ENCODE measurements at regions not wholly inside any gene's neighbourhood (a gene's known extent, or its start where the extent isn't known, plus 50 kb on each side); places are given as distances from the start of the nearest gene placed in this dataset.

GRCh38 chr20:22466447-22467171, 117.8 kb downstream of the FOXA2 start:
- no peak for DNase-seq (ENCODE audit: low read depth, low spot score)

- DNase-seq (ENCODE audit: low read depth, low spot score): no peak
These were observed 118.5 kb downstream of the FOXA2 start for GRCh38 chr20:22465622-22466446.

- no peak for DNase-seq (ENCODE audit: low read depth, low spot score)
These were observed 119.9 kb downstream of the FOXA2 start for GRCh38 chr20:22464312-22465003.

GRCh38 chr20:22462975-22463914, 121.1 kb downstream of the FOXA2 start:
- peak; percentile 52 for DNase-seq (ENCODE audit: low read depth, low spot score)

GRCh38 chr20:22460803-22461202, 123.6 kb downstream of the FOXA2 start:
- no peak for DNase-seq (ENCODE audit: low read depth, low spot score)

- no peak for DNase-seq (ENCODE audit: low read depth, low spot score)
These were observed 124.1 kb downstream of the FOXA2 start for GRCh38 chr20:22460231-22460630.

- DNase-seq (ENCODE audit: low read depth, low spot score): no peak
These were observed 124.6 kb downstream of the FOXA2 start for GRCh38 chr20:22459754-22460153.

- peak; percentile 86 for DNase-seq (ENCODE audit: low read depth, low spot score)
These were observed 128.3 kb downstream of the FOXA2 start for GRCh38 chr20:22456109-22456508.

- no peak for DNase-seq (ENCODE audit: low read depth, low spot score)
These were observed 129.1 kb downstream of the FOXA2 start for GRCh38 chr20:22455259-22455658.

- no peak for DNase-seq (ENCODE audit: low read depth, low spot score)
These were observed 130.9 kb downstream of the FOXA2 start for GRCh38 chr20:22453244-22454080.

GRCh38 chr20:22452442-22453011, 131.8 kb downstream of the FOXA2 start:
- no peak for DNase-seq (ENCODE audit: low read depth, low spot score)

- DNase-seq (ENCODE audit: low read depth, low spot score): no peak
These were observed 133.8 kb downstream of the FOXA2 start for GRCh38 chr20:22450537-22450936.

- no peak for DNase-seq (ENCODE audit: low read depth, low spot score)
These were observed 135.0 kb downstream of the FOXA2 start for GRCh38 chr20:22449188-22449973.

GRCh38 chr20:22447447-22447778, 137.0 kb downstream of the FOXA2 start:
- DNase-seq (ENCODE audit: low read depth, low spot score): no peak

- no peak for DNase-seq (ENCODE audit: low read depth, low spot score)
These were observed 137.5 kb downstream of the FOXA2 start for GRCh38 chr20:22446613-22447446.

GRCh38 chr20:22442318-22442717, 142.1 kb downstream of the FOXA2 start:
- DNase-seq (ENCODE audit: low read depth, low spot score): no peak

GRCh38 chr20:22438926-22439325, 145.4 kb downstream of the FOXA2 start:
- no peak for DNase-seq (ENCODE audit: low read depth, low spot score)

- no peak for DNase-seq (ENCODE audit: low read depth, low spot score)
These were observed 146.0 kb downstream of the FOXA2 start for GRCh38 chr20:22438346-22438745.

All from ELF-1 (cell line).